ENCODE measurements at regions not wholly inside any gene's neighbourhood (a gene's known extent, or its start where the extent isn't known, plus 50 kb on each side); places are given as distances from the start of the nearest gene placed in this dataset.

DNA sequence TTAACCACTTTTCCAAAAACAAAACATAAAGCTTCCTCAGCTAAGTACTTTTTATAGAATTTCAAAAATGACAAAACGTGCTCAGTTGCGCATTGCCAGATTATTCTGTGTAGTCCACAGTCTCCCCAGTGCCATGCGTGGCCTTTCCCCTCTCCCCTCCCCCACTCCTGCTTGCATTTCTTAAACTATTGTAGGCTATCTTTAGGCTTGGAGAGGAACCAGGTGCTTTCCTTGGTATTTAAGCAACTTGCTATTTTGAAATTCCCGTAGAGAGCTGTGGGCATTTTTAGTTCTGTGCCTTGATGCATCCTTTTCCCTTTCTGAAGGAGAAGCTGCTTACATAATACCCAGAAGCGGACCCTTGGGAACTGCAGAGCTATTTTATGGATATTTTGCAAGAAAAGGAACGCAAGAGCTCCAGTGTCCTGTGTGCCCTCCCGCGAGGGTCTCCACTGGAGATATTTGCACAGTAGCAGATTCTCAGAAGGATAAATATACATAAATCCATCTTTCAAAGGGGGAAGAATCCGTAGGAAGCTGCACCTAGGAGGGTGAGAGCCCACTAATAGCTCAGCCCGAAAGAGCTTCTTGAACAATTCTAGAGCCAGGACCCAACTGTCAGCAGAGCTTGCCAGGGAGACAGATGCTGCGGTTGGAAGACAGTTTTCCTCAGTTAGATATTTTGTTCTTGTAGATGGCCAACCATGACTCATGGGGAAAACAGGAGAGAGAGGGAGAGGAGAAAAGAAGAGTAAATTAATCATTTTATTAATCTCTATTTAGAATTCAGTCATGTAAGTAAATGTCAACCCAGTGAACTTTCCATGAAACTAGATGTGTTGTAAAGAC is 1298.3 kb upstream of the WWC1 start:
- Histone ChIP-seq H3K4me3 (no peak overlapping the region), H3K27me3 (no peaks in the 10 kb centered on the region), H3K27ac (no peak overlapping the region), H3K9me3 (no peaks in the 10 kb centered on the region), H3K36me3 (no peaks in the 10 kb centered on the region), H3K4me1 (no peaks in the 10 kb centered on the region)
- intact Hi-C loops (cut with DNase I): no loop called here
- DNase-seq (no peak), ATAC-seq (no peak)
- TF ChIP-seq, protein P1, sequence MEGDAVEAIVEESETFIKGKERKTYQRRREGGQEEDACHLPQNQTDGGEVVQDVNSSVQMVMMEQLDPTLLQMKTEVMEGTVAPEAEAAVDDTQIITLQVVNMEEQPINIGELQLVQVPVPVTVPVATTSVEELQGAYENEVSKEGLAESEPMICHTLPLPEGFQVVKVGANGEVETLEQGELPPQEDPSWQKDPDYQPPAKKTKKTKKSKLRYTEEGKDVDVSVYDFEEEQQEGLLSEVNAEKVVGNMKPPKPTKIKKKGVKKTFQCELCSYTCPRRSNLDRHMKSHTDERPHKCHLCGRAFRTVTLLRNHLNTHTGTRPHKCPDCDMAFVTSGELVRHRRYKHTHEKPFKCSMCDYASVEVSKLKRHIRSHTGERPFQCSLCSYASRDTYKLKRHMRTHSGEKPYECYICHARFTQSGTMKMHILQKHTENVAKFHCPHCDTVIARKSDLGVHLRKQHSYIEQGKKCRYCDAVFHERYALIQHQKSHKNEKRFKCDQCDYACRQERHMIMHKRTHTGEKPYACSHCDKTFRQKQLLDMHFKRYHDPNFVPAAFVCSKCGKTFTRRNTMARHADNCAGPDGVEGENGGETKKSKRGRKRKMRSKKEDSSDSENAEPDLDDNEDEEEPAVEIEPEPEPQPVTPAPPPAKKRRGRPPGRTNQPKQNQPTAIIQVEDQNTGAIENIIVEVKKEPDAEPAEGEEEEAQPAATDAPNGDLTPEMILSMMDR (IDR thresholded peaks at IDR 0.05): no peak

- no peaks in the 10 kb centered on the region for H3K36me3 ChIP-seq
- DNase-seq (no peak), ATAC-seq (no peak)
These were observed 1297.2 kb upstream of the WWC1 start for GRCh38 chr5:166994226-166994625.

DNA sequence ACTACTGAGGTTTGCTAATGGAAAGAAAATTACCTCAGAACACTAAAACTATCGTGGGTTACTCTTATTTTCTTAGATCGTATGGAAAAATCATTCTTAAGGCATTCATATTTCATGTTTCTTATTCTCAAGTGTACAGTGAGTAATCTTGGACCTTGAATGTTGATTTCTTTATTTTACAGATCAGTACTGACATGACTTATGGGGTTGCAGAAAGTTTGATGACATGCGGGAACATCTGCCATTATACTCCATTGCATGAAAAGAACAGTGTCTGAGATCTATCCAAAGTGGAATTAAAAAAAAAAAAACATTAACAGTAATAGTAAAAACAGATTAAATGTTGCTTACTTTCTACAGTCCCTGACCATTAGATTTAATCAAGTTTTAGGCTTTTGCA is 1290.2 kb upstream of the WWC1 start:
- Histone ChIP-seq H3K27ac (no peak overlapping the region), H3K36me3 (no peaks in the 10 kb centered on the region), H3K27me3 (no peaks in the 10 kb centered on the region), H3K4me1 (no peaks in the 10 kb centered on the region), H3K4me3 (no peak overlapping the region), H3K9me3 (no peaks in the 10 kb centered on the region)
- TF ChIP-seq, protein P1 (IDR thresholded peaks at IDR 0.05): no peak
- DNase-seq (no peak), ATAC-seq (no peak)
- intact Hi-C loops (cut with DNase I): no loop called here

More at GRCh38 chr5:166994226-166994625, 1297.2 kb upstream of the WWC1 start:
- Histone ChIP-seq H3K9me3 (no peaks in the 10 kb centered on the region), H3K27me3 (no peaks in the 10 kb centered on the region), H3K27ac (no peak overlapping the region), H3K4me3 (no peak overlapping the region), H3K4me1 (no peaks in the 10 kb centered on the region)
- intact Hi-C loops (cut with DNase I): no loop called here
- TF ChIP-seq, protein P1 (IDR thresholded peaks at IDR 0.05): no peak

- no peak overlapping the region for H3K27ac ChIP-seq
- no peaks in the 10 kb centered on the region for H3K27me3 ChIP-seq
- H3K36me3 ChIP-seq: no peaks in the 10 kb centered on the region
- DNase-seq: no peak
- no peaks in the 10 kb centered on the region for H3K4me1 ChIP-seq
- ATAC-seq: no peak
- intact Hi-C loops (cut with DNase I): no loop called here
- no peaks in the 10 kb centered on the region for H3K9me3 ChIP-seq
- TF ChIP-seq, protein P1 (IDR thresholded peaks at IDR 0.05): no peak
- no peak overlapping the region for H3K4me3 ChIP-seq
These were observed 1282.7 kb upstream of the WWC1 start for GRCh38 chr5:167008705-167009104.

GRCh38 chr5:167011196-167011595 is 1280.2 kb upstream of the WWC1 start:
- intact Hi-C loops (cut with DNase I): no loop called here
- Histone ChIP-seq H3K4me1 (no peaks in the 10 kb centered on the region), H3K9me3 (no peaks in the 10 kb centered on the region), H3K27me3 (no peaks in the 10 kb centered on the region), H3K36me3 (no peaks in the 10 kb centered on the region), H3K27ac (no peak overlapping the region), H3K4me3 (no peak overlapping the region)
- TF ChIP-seq, protein P1 (IDR thresholded peaks at IDR 0.05): no peak
- no peak for ATAC-seq
- DNase-seq: no peak

All from upper lobe of right lung (tissue), 1 donor.